ENCODE measurements at regions not wholly inside any gene's neighbourhood (a gene's known extent, or its start where the extent isn't known, plus 50 kb on each side); places are given as distances from the start of the nearest gene placed in this dataset.
"Not testable (repeated sequence)": the region's sequence is repeated elsewhere in the genome, so short reads cannot be mapped to it uniquely, and the experiment has no call there.

- H3K27me3 ChIP-seq (replicated peaks; ENCODE audit: control insufficient read depth, insufficient read depth, low read length); H3K36me3 ChIP-seq (ENCODE audit: control insufficient read depth, insufficient read depth, low read length); H3K4me3 ChIP-seq (replicated peaks; ENCODE audit: low read depth, low read length); DNase-seq (ENCODE audit: extremely low read depth, insufficient read length): not testable (repeated sequence)
Observed at GRCh38 chr1:149243572-149243971, 140.2 kb upstream of the NBPF9 start.

- not testable (repeated sequence) for H3K4me3 ChIP-seq (replicated peaks; ENCODE audit: low read depth, low read length); H3K27me3 ChIP-seq (replicated peaks; ENCODE audit: control insufficient read depth, insufficient read depth, low read length); H3K36me3 ChIP-seq (ENCODE audit: control insufficient read depth, insufficient read depth, low read length); DNase-seq (ENCODE audit: extremely low read depth, insufficient read length)
Observed at GRCh38 chr1:149244621-149245020, 141.3 kb upstream of the NBPF9 start.

GRCh38 chr1:149246212-149246611 lies 142.9 kb upstream of the NBPF9 start:
- not testable (repeated sequence) for H3K4me3 ChIP-seq (replicated peaks; ENCODE audit: low read depth, low read length); H3K36me3 ChIP-seq (ENCODE audit: control insufficient read depth, insufficient read depth, low read length); H3K27me3 ChIP-seq (replicated peaks; ENCODE audit: control insufficient read depth, insufficient read depth, low read length); DNase-seq (ENCODE audit: extremely low read depth, insufficient read length)

GRCh38 chr1:149248610-149249009 lies 145.3 kb upstream of the NBPF9 start:
- not testable (repeated sequence) for H3K27me3 ChIP-seq (replicated peaks; ENCODE audit: control insufficient read depth, insufficient read depth, low read length); DNase-seq (ENCODE audit: extremely low read depth, insufficient read length); H3K36me3 ChIP-seq (ENCODE audit: control insufficient read depth, insufficient read depth, low read length); H3K4me3 ChIP-seq (replicated peaks; ENCODE audit: low read depth, low read length)

GRCh38 chr1:149249850-149250467 lies 146.6 kb upstream of the NBPF9 start:
- DNase-seq (ENCODE audit: extremely low read depth, insufficient read length); H3K4me3 ChIP-seq (replicated peaks; ENCODE audit: low read depth, low read length); H3K36me3 ChIP-seq (ENCODE audit: control insufficient read depth, insufficient read depth, low read length); H3K27me3 ChIP-seq (replicated peaks; ENCODE audit: control insufficient read depth, insufficient read depth, low read length): not testable (repeated sequence)

- not testable (repeated sequence) for H3K4me3 ChIP-seq (replicated peaks; ENCODE audit: low read depth, low read length); H3K27me3 ChIP-seq (replicated peaks; ENCODE audit: control insufficient read depth, insufficient read depth, low read length); DNase-seq (ENCODE audit: extremely low read depth, insufficient read length); H3K36me3 ChIP-seq (ENCODE audit: control insufficient read depth, insufficient read depth, low read length)
Observed at GRCh38 chr1:149254894-149255847, 151.8 kb upstream of the NBPF9 start.

- DNase-seq (ENCODE audit: extremely low read depth, insufficient read length); H3K27me3 ChIP-seq (replicated peaks; ENCODE audit: control insufficient read depth, insufficient read depth, low read length); H3K36me3 ChIP-seq (ENCODE audit: control insufficient read depth, insufficient read depth, low read length); H3K4me3 ChIP-seq (replicated peaks; ENCODE audit: low read depth, low read length): not testable (repeated sequence)
Observed at GRCh38 chr1:149260284-149260683, 156.9 kb upstream of the NBPF9 start.

GRCh38 chr1:149260736-149261340 lies 157.5 kb upstream of the NBPF9 start:
- DNase-seq (ENCODE audit: extremely low read depth, insufficient read length); H3K4me3 ChIP-seq (replicated peaks; ENCODE audit: low read depth, low read length); H3K36me3 ChIP-seq (ENCODE audit: control insufficient read depth, insufficient read depth, low read length): not testable (repeated sequence)

GRCh38 chr1:149267287-149267686 lies 163.9 kb upstream of the NBPF9 start:
- H3K4me3 ChIP-seq (replicated peaks; ENCODE audit: low read depth, low read length); H3K36me3 ChIP-seq (ENCODE audit: control insufficient read depth, insufficient read depth, low read length); DNase-seq (ENCODE audit: extremely low read depth, insufficient read length); H3K27me3 ChIP-seq (replicated peaks; ENCODE audit: control insufficient read depth, insufficient read depth, low read length): not testable (repeated sequence)

More at GRCh38 chr1:149260736-149261340, 157.5 kb upstream of the NBPF9 start:
- not testable (repeated sequence) for H3K27me3 ChIP-seq (replicated peaks; ENCODE audit: control insufficient read depth, insufficient read depth, low read length)

GRCh38 chr1:149269001-149269702 lies 165.8 kb upstream of the NBPF9 start:
- H3K4me3 ChIP-seq (replicated peaks; ENCODE audit: low read depth, low read length); H3K36me3 ChIP-seq (ENCODE audit: control insufficient read depth, insufficient read depth, low read length); H3K27me3 ChIP-seq (replicated peaks; ENCODE audit: control insufficient read depth, insufficient read depth, low read length); DNase-seq (ENCODE audit: extremely low read depth, insufficient read length): not testable (repeated sequence)

GRCh38 chr1:149269833-149270232 lies 166.5 kb upstream of the NBPF9 start:
- H3K36me3 ChIP-seq (ENCODE audit: control insufficient read depth, insufficient read depth, low read length); H3K4me3 ChIP-seq (replicated peaks; ENCODE audit: low read depth, low read length); DNase-seq (ENCODE audit: extremely low read depth, insufficient read length); H3K27me3 ChIP-seq (replicated peaks; ENCODE audit: control insufficient read depth, insufficient read depth, low read length): not testable (repeated sequence)

GRCh38 chr1:149274493-149274892 lies 171.1 kb upstream of the NBPF9 start:
- DNase-seq (ENCODE audit: extremely low read depth, insufficient read length); H3K4me3 ChIP-seq (replicated peaks; ENCODE audit: low read depth, low read length); H3K27me3 ChIP-seq (replicated peaks; ENCODE audit: control insufficient read depth, insufficient read depth, low read length); H3K36me3 ChIP-seq (ENCODE audit: control insufficient read depth, insufficient read depth, low read length): not testable (repeated sequence)

GRCh38 chr1:149275802-149276201 lies 172.5 kb upstream of the NBPF9 start:
- H3K27me3 ChIP-seq (replicated peaks; ENCODE audit: control insufficient read depth, insufficient read depth, low read length); DNase-seq (ENCODE audit: extremely low read depth, insufficient read length); H3K36me3 ChIP-seq (ENCODE audit: control insufficient read depth, insufficient read depth, low read length); H3K4me3 ChIP-seq (replicated peaks; ENCODE audit: low read depth, low read length): not testable (repeated sequence)

GRCh38 chr1:149276496-149276895 lies 173.1 kb upstream of the NBPF9 start:
- not testable (repeated sequence) for H3K4me3 ChIP-seq (replicated peaks; ENCODE audit: low read depth, low read length); H3K36me3 ChIP-seq (ENCODE audit: control insufficient read depth, insufficient read depth, low read length); DNase-seq (ENCODE audit: extremely low read depth, insufficient read length); H3K27me3 ChIP-seq (replicated peaks; ENCODE audit: control insufficient read depth, insufficient read depth, low read length)

Data from GM06990 (cell line).